H9 (cell line): ENCODE measurements at regions not wholly inside any gene's neighbourhood (a gene's known extent, or its start where the extent isn't known, plus 50 kb on each side); places are given as distances from the start of the nearest gene placed in this dataset.

Source experiments
- DNase-seq: peaks from one replicate; pipeline ENCODE4 v3.0.0-alpha.2; 2017
- H2AFZ ChIP-seq: one replicate; pipeline ENCODE4 v1.6.1; 2013; ENCODE audit warnings: mild to moderate bottlenecking, low read length, control low read depth, moderate library complexity
- H2AK5ac ChIP-seq: 2 replicates; pipeline ENCODE4 v1.6.1; 2013; ENCODE audit warnings: low read length, control low read depth, mixed read lengths; ENCODE audit not compliant: insufficient read length
- H2BK120ac ChIP-seq: one replicate; pipeline ENCODE4 v1.6.1; 2013; ENCODE audit warnings: low read depth, mild to moderate bottlenecking, low read length, control low read depth, inconsistent platforms; ENCODE audit not compliant: poor library complexity, severe bottlenecking
- H2BK12ac ChIP-seq: 2 replicates; pipeline ENCODE4 v1.6.1; 2013; ENCODE audit warnings: low read length, control low read depth, mixed read lengths, low read depth; ENCODE audit not compliant: insufficient read length
- H2BK15ac ChIP-seq: 2 replicates; pipeline ENCODE4 v1.6.1; 2013; ENCODE audit warnings: low read depth, low read length, control low read depth
- H2BK20ac ChIP-seq: one replicate; pipeline ENCODE4 v1.6.1; 2013; ENCODE audit warnings: low read depth, mild to moderate bottlenecking, low read length, control low read depth, inconsistent platforms; ENCODE audit not compliant: poor library complexity, severe bottlenecking
- H2BK5ac ChIP-seq: 2 replicates; pipeline ENCODE4 v1.6.1; 2013; ENCODE audit warnings: low read length, control low read depth, mixed read lengths; ENCODE audit not compliant: insufficient read length
- H3K14ac ChIP-seq: 2 replicates; pipeline ENCODE4 v1.6.1; 2013; ENCODE audit warnings: low read length, control low read depth; ENCODE audit not compliant: insufficient read depth
- H3K18ac ChIP-seq: 2 replicates; pipeline ENCODE4 v1.6.1; 2013; ENCODE audit warnings: low read depth, mild to moderate bottlenecking, mixed read lengths, low read length, control low read depth; ENCODE audit not compliant: insufficient read length
- H3K23ac ChIP-seq: 2 replicates; pipeline ENCODE4 v1.6.1; 2013; ENCODE audit warnings: low read length, control low read depth, mixed read lengths, low read depth; ENCODE audit not compliant: insufficient read length
- H3K23me2 ChIP-seq: 2 replicates; pipeline ENCODE4 v1.6.1; 2013; ENCODE audit warnings: low read depth, mild to moderate bottlenecking, mixed read lengths, low read length, control low read depth; ENCODE audit not compliant: insufficient read length, poor library complexity, severe bottlenecking
- H3K27ac ChIP-seq: 2 replicates; pipeline ENCODE4 v1.5.1; 2013; ENCODE audit warnings: low read length, control low read depth, mixed read lengths, low read depth; ENCODE audit not compliant: insufficient read length
- H3K27me3 ChIP-seq: 2 replicates; pipeline ENCODE4 v1.6.1; 2013; ENCODE audit warnings: low read length, control low read depth, inconsistent platforms; ENCODE audit not compliant: insufficient read depth
- H3K4ac ChIP-seq: 2 replicates; pipeline ENCODE4 v1.6.1; 2013; ENCODE audit warnings: low read depth, mild to moderate bottlenecking, control low read depth, inconsistent platforms, low read length, moderate library complexity
- H3K4me1 ChIP-seq: 2 replicates; pipeline ENCODE4 v1.6.1; 2013; ENCODE audit warnings: low read length, control low read depth, inconsistent platforms; ENCODE audit not compliant: insufficient read depth
- H3K4me2 ChIP-seq: 2 replicates; pipeline ENCODE4 v1.6.1; 2013; ENCODE audit warnings: low read length, control low read depth, mixed read lengths; ENCODE audit not compliant: insufficient read length, insufficient read depth
- H3K56ac ChIP-seq: 2 replicates; pipeline ENCODE4 v1.6.1; 2013; ENCODE audit warnings: low read depth, mild to moderate bottlenecking, mixed read lengths, low read length, control low read depth; ENCODE audit not compliant: insufficient read length
- H3K79me1 ChIP-seq: 2 replicates; pipeline ENCODE4 v1.6.1; 2013; ENCODE audit warnings: low read depth, mild to moderate bottlenecking, moderate library complexity, low read length, control low read depth, inconsistent platforms; ENCODE audit not compliant: insufficient read depth, poor library complexity, severe bottlenecking
- H3K79me2 ChIP-seq: 2 replicates; pipeline ENCODE4 v1.6.1; 2013; ENCODE audit warnings: low read length, control low read depth, inconsistent platforms; ENCODE audit not compliant: insufficient read depth
- H3K9ac ChIP-seq: 2 replicates; pipeline ENCODE4 v1.6.1; 2013; ENCODE audit warnings: low read length, control low read depth, mixed read lengths; ENCODE audit not compliant: insufficient read length; ENCODE audit errors: extremely low read depth
- H3K9me3 ChIP-seq: one replicate; pipeline ENCODE4 v1.6.1; 2013; ENCODE audit warnings: low read depth, low read length, inconsistent platforms; ENCODE audit not compliant: control insufficient read depth
- H3T11ph ChIP-seq: one replicate; pipeline ENCODE4 v1.6.1; 2013; ENCODE audit warnings: mild to moderate bottlenecking, low read length, control low read depth, inconsistent platforms
- H4K20me1 ChIP-seq: one replicate; pipeline ENCODE4 v1.6.1; 2013; ENCODE audit not compliant: control insufficient read depth, insufficient read length, insufficient read depth
- H4K5ac ChIP-seq: 2 replicates; pipeline ENCODE4 v1.6.1; 2013; ENCODE audit warnings: low read depth, mild to moderate bottlenecking, mixed read lengths, low read length, control low read depth; ENCODE audit not compliant: insufficient read length
- H4K8ac ChIP-seq: replicated peaks from 2 replicates; pipeline ENCODE4 v1.6.1; 2013; ENCODE audit warnings: low read length, control low read depth, mixed read lengths, low read depth; ENCODE audit not compliant: insufficient read length
- H4K91ac ChIP-seq: 2 replicates; pipeline ENCODE4 v1.6.1; 2013; ENCODE audit warnings: low read depth, mild to moderate bottlenecking, moderate library complexity, mixed read lengths, low read length, control low read depth; ENCODE audit not compliant: insufficient read length
- H3K27ac Mint-ChIP-seq, 3 experiments: 2 replicates in 2 of 3; 3 replicates in 1 of 3; pipeline ENCODE4 v1.8.0; 2020 to 2021; ENCODE audit warnings: mixed read lengths in 3 of 3, mild to moderate bottlenecking in 1 of 3, moderate library complexity in 1 of 3
- H3K27me3 Mint-ChIP-seq: 2 replicates; pipeline ENCODE4 v1.8.0; 2021; ENCODE audit warnings: low read depth, mild to moderate bottlenecking, moderate library complexity, mixed read lengths
- H3K36me3 Mint-ChIP-seq, 3 experiments: 2 replicates in 2 of 3; 3 replicates in 1 of 3; pipeline ENCODE4 v1.8.0; 2020 to 2021; ENCODE audit warnings: low read depth in 3 of 3, mixed read lengths in 3 of 3; ENCODE audit not compliant: insufficient read depth in 1 of 3
- H3K4me1 Mint-ChIP-seq, 2 experiments: 2 replicates each; pipeline ENCODE4 v1.8.0; 2020; ENCODE audit warnings: mixed read lengths in 2 of 2
- H3K4me3 Mint-ChIP-seq, 2 experiments: 2 replicates in 1 of 2; 3 replicates in 1 of 2; pipeline ENCODE4 v1.8.0; 2020 to 2021; ENCODE audit warnings: mild to moderate bottlenecking in 2 of 2, mixed read lengths in 2 of 2, moderate library complexity in 1 of 2
- H3K9me3 Mint-ChIP-seq, 2 experiments: 2 replicates in 1 of 2; 3 replicates in 1 of 2; pipeline ENCODE4 v1.8.0; 2020; ENCODE audit warnings: mild to moderate bottlenecking in 2 of 2, mixed read lengths in 2 of 2, moderate library complexity in 1 of 2
- TF ChIP-seq, protein P1 (sequence below): fragments of 200-600 bp; sonication (generic); conservative IDR thresholded peaks from 3 replicates; pipeline ENCODE4 v1.8.0; 2021; ENCODE audit warnings: antibody characterized with exemption, mild to moderate bottlenecking

DNA sequence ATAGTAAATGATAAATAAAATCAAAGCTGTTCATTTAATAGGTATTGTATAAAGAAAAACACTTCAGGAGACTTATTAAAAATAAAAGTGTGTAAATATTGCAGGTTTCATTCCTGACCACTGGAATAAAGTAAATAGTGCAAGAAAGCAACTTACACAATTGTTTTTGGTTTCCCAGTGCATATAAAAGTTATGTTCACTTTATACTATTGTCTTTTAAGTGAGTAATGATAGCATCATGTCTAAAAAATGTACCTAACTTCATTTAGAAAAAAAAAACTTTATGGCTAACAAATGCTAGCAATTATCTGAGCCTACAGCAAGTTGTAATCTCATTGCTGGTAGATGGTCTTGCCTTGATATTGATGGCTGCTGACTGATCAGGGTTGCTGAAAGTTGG, 726.6 kb upstream of the POU3F2 start:
- no peak for DNase-seq
- H3K27ac Mint-ChIP-seq = no peak overlapping the region
- no peak overlapping the region for H2BK5ac ChIP-seq
- H3K9me3 Mint-ChIP-seq = peaks cover 12 to 18% of the 10 kb centered on the region in 2 experiments; a peak in 4 of 5 replicates
- no peaks in the 10 kb centered on the region for H3K27me3 ChIP-seq
- H3K4me2 ChIP-seq = no peak overlapping the region
- no peaks in the 10 kb centered on the region for H4K20me1 ChIP-seq
- no peak overlapping the region for H2BK120ac ChIP-seq
- no peaks in the 10 kb centered on the region for H3K4me1 ChIP-seq
- no peak overlapping the region for H2BK15ac ChIP-seq
- H3K23ac ChIP-seq = no peak overlapping the region
- no peak overlapping the region for H3K14ac ChIP-seq
- TF ChIP-seq, protein P1, sequence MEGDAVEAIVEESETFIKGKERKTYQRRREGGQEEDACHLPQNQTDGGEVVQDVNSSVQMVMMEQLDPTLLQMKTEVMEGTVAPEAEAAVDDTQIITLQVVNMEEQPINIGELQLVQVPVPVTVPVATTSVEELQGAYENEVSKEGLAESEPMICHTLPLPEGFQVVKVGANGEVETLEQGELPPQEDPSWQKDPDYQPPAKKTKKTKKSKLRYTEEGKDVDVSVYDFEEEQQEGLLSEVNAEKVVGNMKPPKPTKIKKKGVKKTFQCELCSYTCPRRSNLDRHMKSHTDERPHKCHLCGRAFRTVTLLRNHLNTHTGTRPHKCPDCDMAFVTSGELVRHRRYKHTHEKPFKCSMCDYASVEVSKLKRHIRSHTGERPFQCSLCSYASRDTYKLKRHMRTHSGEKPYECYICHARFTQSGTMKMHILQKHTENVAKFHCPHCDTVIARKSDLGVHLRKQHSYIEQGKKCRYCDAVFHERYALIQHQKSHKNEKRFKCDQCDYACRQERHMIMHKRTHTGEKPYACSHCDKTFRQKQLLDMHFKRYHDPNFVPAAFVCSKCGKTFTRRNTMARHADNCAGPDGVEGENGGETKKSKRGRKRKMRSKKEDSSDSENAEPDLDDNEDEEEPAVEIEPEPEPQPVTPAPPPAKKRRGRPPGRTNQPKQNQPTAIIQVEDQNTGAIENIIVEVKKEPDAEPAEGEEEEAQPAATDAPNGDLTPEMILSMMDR = no peak
- no peak overlapping the region for H4K5ac ChIP-seq
- no peaks in the 10 kb centered on the region for H3K27me3 Mint-ChIP-seq
- H3K18ac ChIP-seq = no peak overlapping the region
- H3K9ac ChIP-seq = no peak overlapping the region
- H3K4ac ChIP-seq = no peak overlapping the region
- H3K4me3 Mint-ChIP-seq = no peak overlapping the region
- peaks cover 12 to 32% (median 25%) of the 10 kb centered on the region in 3 experiments for H3K36me3 Mint-ChIP-seq
- no peak overlapping the region for H3K27ac ChIP-seq
- H3T11ph ChIP-seq = no peak overlapping the region
- peaks cover 0 to 8% of the 10 kb centered on the region in 2 experiments; a peak in 2 of 4 replicates for H3K4me1 Mint-ChIP-seq
- H3K9me3 ChIP-seq = no peaks in the 10 kb centered on the region
- no peak overlapping the region for H2AK5ac ChIP-seq
- no peak overlapping the region for H3K56ac ChIP-seq
- no peak overlapping the region for H4K8ac ChIP-seq
- no peaks in the 10 kb centered on the region for H3K23me2 ChIP-seq
- H2AFZ ChIP-seq = no peak overlapping the region
- H3K79me2 ChIP-seq = no peaks in the 10 kb centered on the region
- no peaks in the 10 kb centered on the region for H3K79me1 ChIP-seq
- H4K91ac ChIP-seq = no peak overlapping the region
- H2BK12ac ChIP-seq = no peak overlapping the region
- H2BK20ac ChIP-seq = no peak overlapping the region
